HT-29 (cell line): ENCODE measurements at regions not wholly inside any gene's neighbourhood (a gene's known extent, or its start where the extent isn't known, plus 50 kb on each side); places are given as distances from the start of the nearest gene placed in this dataset.
"Not testable (repeated sequence)": the region's sequence is repeated elsewhere in the genome, so short reads cannot be mapped to it uniquely, and the experiment has no call there.

ENCODE experiments used
- DNase-seq: peaks from one replicate; pipeline ENCODE4 v3.0.0-alpha.2; 2015; ENCODE audit warnings: low spot score

GRCh38 chr13:71005919-71006318 is 861.1 kb downstream of the DACH1 start:
- no peak for DNase-seq

- no peak for DNase-seq
These were observed 871.7 kb downstream of the DACH1 start for GRCh38 chr13:70995338-70995737.

DNA sequence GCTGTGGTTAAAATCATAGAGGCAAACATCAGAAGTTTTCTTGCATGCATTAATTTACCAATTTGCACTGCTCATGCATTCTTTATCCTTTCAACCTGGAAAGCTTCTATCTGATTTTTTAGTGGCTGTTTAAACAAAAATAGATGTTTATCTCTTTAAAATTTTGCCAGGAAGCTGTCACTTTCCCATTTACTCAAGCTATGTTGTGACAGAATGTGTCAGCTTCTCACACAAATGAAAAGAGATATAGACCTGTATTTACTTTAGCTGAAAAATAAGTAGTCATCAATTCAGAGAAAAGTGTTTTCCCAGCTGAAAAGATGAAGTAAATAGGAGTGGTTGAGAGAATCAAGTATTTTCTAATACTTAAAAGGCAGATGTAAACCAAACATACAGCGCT is 872.8 kb downstream of the DACH1 start:
- DNase-seq, result no peak

GRCh38 chr13:70987043-70987442 is 878.8 kb upstream of the KLHL1 start:
- DNase-seq, result no peak

- no peak for DNase-seq
These were observed 877.1 kb upstream of the KLHL1 start for GRCh38 chr13:70985371-70985770.

- not testable (repeated sequence) for DNase-seq
These were observed 873.0 kb upstream of the KLHL1 start for GRCh38 chr13:70981219-70981618.

GRCh38 chr13:70969321-70969720 is 861.1 kb upstream of the KLHL1 start:
- no peak for DNase-seq

DNA sequence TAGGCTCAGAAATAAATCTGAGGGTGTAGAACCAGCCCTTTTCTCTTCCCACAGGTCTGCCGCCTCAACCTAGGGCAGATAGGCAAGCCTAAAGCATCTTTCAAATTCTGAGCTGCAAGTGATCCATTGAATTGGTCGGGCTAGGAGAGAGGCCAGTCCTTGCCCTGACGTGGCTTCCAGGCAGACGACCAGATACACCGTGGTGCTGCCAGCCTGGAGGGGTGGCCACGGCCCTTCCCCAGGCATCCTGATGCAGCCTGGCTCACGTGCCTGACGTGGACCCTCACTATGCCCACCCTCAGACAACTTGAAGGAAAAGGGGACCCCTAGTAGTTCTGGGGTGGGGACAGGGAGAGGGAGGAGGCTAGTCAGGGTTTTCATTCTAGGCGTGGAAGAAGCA is 859.3 kb upstream of the KLHL1 start:
- no peak for DNase-seq

DNA sequence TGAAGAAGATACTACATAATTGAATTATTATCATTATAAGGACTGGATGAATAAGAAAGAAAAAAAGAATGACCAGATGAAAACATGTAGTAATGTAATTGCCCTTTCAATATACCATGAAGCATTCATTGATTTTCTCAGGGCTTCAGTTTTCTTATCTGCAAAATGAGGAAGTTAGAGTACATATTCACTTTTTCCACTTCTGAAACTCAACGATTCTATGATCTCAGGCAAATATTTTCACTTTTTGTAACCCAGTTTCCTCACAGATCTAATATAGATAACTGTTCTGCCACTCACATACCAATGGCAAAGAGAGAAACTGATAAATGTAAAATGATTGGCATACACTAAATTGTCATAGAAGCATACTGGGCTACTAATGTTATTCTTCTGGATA is 856.6 kb upstream of the KLHL1 start:
- no peak for DNase-seq

DNA sequence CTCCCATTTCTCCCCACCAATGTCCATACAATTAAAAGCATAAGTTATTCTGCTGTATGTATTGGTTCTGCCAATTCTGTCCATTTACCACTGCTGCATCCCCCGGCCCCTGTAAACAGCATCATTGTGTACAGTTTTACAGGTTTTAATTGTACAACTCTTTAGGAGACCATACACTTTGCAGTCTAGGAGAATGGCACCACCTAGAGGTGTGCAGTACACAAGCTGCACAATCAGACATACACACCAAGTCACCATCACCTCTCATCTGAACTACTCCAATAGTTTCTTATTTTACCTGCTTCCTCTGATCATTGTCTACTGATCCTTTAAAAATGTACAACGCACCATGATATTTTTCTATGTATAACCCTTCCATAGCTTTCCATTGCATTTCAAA is 855.9 kb upstream of the KLHL1 start:
- DNase-seq, result peak; percentile 17

- DNase-seq, result peak; percentile 60
These were observed 852.7 kb upstream of the KLHL1 start for GRCh38 chr13:70960841-70961443.

DNA sequence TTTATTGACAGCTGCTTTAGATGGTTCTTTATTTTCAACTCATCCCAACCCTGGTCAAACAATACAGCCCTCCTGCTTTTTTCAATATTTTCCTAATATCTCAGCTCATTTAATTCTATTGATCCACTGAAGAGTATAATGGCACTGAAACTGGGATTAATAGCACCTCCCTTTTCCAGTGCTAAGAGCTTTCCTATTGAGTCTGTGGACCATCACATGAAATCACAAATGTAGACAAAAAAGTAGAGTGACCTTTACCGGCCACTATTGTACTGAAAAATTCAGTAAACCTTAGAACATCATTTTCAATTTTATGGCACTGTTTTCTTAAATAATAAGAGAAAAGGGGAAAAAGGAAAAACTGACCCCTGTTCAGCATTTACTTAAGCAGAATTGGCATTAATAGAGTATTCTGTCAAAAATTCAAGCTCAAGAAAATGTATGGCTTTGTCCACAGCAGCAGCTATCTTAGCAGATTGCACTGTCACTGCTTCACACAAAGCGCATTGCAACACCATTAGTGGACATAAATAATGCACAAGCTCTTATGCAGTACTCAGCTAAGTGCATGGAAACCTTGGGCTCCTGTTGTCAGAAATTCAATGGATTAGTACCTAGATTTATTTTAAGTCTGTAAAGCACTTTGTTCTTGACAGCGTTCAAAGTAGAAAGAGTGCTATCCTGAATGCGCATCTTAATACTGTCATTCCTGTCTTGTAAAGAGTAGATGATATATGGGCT is 851.0 kb upstream of the KLHL1 start:
- DNase-seq, result no peak

DNA sequence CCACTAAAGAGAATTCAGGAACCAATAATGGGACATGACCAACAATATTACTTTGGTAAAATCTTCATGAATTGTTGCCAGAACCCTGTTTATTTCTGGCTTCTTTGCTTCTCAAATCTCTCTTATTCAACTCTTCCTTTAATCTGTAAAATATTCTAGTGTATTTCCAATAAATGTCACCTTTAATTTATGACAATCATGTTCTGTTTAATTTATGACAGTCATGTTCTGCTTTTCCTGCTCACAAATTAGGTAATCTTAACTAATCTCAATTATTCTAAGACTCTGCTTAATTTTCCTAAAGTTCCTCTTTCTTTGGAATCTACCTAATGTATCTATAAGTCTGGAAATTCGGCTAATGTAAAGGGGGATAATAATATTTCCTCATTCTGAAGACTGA is 847.6 kb upstream of the KLHL1 start:
- DNase-seq, result no peak

- no peak for DNase-seq
These were observed 842.4 kb upstream of the KLHL1 start for GRCh38 chr13:70950664-70951063.

GRCh38 chr13:70945506-70945905 is 837.3 kb upstream of the KLHL1 start:
- no peak for DNase-seq

DNA sequence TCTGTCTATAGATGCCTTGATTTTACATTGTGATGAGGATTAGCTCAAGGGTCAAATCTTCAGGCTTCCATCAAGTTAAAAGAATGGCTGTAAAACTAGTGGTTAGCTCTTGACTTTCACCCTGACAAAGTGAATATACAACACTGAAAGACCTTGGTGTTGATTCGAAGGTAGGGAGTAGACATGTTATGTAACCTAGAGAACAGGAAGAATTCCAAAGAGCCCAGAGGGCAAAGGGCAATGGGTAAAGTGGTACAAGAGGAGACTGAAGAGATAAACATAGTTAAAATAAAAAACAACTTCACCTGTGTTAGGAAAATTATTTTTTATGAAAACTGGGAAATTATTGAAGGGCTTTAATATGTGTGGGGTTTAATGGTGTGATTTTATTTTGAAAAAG is 833.2 kb upstream of the KLHL1 start:
- no peak for DNase-seq

- no peak for DNase-seq
These were observed 830.2 kb upstream of the KLHL1 start for GRCh38 chr13:70938462-70938861.

DNA sequence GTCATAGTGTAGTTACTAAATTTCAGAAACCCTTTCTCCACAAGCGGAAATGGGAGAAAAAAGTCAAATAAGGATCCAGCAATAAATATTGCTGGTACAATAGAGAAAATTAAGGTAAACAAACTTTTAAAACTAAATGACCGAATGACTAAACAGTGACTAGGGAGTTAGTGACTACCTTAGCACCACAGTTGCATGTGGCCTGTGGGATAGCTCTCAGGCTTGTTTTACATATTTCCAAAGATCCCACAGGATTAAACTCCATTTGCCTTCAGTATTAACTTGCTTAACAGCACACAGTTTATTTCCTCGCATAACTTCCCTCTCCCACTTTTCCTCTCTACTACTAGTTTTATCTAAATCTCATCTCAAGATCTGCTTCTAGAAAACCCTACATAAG is 824.3 kb upstream of the KLHL1 start:
- no peak for DNase-seq

DNA sequence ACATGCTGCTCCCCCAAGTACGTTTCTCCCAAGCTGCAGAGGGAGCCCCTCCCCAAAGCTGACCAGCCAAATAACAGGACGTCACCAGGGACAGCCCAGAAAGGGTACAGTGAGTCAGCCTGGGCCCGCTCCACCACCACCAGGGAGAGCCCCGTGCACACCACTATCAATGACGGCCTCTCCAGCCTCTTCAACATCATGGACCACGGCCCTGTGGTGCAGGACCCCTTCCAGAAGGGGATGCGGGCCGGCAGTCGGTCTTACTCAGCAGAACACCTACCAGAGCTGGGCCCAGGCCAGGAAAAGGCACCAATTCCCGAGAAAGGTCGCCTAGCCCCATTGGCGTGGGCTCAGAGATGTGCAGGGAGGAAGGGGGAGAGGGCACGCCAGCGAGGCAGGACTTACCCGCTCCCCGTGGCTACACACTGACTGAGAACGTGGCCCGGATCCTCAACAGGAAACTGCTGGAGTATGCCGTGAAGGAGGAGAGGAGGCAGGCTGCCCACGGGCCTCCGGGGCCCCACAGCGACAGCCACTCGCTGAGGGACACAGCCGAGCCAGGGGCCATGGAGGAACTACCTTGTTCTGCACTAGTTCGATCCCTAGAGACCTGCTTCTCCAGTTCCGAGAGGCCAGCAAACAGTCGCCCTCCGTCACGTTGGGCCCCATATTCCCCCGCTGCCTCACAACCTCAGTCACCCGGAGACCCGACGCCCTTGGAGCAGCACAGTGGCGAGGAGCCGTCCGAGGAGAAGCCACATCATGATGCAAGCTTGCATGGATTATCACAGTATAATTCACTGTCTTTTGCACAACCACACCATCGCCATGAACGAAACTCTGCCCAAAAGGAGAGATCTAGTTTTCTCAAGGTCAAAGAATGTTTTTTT is 815.9 kb upstream of the KLHL1 start:
- DNase-seq, result no peak

DNA sequence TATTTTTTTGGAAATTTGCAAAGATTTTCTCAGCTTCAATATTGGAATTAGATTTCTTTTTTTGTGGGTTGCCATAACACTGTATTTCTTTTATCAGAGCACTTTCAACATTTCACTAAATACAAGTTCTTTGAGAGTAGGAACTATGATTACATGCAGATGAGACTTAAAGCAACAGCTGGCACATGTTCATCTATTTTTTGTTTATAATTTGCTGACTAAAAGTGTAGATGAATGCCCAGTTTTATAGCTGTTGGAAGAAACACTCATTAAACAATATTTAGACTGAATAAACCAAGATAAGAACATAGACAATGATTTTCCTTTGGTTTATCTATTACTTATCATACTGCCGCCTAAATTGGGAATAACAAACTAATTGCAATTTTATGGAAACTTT is 803.0 kb upstream of the KLHL1 start:
- DNase-seq, result no peak

- no peak for DNase-seq
These were observed 800.5 kb upstream of the KLHL1 start for GRCh38 chr13:70908795-70909194.

GRCh38 chr13:70905035-70905434 is 796.8 kb upstream of the KLHL1 start:
- DNase-seq, result no peak

DNA sequence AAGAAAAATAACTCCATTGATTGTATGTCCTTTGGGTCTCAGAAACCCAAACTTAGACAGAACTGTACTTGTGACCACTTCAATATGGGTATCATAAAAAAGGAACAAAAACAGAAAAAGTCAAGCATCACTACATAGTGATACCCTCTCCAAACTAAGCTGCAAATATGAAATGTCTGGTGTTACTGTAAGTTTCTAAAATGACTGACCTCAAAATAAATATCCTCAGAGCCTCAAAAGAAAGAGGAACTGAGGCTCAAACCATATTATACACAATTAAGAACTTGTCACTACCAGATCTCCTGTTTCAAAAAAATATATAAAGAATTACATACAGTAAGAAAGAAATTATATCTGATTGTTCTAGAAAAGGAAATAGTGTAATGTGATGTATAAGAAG is 787.9 kb upstream of the KLHL1 start:
- no peak for DNase-seq
